ENCODE measurements at regions not wholly inside any gene's neighbourhood (a gene's known extent, or its start where the extent isn't known, plus 50 kb on each side); places are given as distances from the start of the nearest gene placed in this dataset.

DNA sequence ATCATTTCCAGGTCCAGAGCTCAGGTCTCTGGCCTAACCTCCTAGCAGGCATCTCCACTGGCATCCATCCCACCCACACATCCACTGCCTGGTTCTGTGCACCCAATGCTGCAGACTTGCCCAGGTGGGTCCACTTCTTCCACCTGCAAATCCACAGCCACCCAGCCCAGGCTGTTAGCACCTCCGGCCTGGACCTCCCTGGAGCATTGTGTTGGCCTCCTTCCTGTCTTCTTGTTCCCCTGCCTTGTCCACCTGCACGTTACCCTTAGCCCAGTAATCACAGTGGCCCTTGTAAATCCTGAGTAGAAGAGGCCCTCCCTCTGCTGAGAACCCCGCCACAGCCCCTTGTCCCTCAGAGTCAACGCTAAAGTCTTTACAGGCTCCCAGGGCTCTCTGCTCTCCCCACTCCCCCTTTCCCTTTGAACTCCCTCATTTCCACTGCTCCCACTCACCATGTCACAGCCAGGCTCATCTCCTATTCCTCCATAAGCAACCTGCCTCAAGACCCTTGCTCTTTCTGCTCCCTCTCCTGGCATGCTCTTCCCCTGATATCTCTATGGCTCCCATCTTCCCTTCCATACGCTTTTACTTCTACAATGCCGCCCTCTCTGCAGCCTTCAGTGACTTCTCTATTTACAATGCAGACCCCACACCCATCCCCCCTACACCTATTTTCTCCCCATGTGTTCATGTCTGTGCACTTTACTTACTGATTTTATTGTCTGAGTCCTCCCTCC is 288.8 kb downstream of the FOXL1 start:
- Histone ChIP-seq H3K9ac (ENCODE audit: low read depth, low read length) (no peak overlapping the region), H3K4me1 (ENCODE audit: insufficient read depth, low read length) (no peaks in the 10 kb centered on the region), H3K36me3 (ENCODE audit: insufficient read depth, low read length) (no peaks in the 10 kb centered on the region), H3K9me3 (ENCODE audit: control insufficient read depth, insufficient read depth, low read length) (no peaks in the 10 kb centered on the region)

GRCh38 chr16:86868070-86868469 is 289.7 kb downstream of the FOXL1 start:
- Histone ChIP-seq H3K36me3 (ENCODE audit: insufficient read depth, low read length) (no peaks in the 10 kb centered on the region), H3K4me1 (ENCODE audit: insufficient read depth, low read length) (no peaks in the 10 kb centered on the region), H3K9ac (ENCODE audit: low read depth, low read length) (no peak overlapping the region)

GRCh38 chr16:86868786-86869185 is 290.4 kb downstream of the FOXL1 start:
- Histone ChIP-seq H3K4me1 (ENCODE audit: insufficient read depth, low read length) (no peaks in the 10 kb centered on the region), H3K9ac (ENCODE audit: low read depth, low read length) (no peak overlapping the region), H3K9me3 (ENCODE audit: control insufficient read depth, insufficient read depth, low read length) (peaks cover 10% of the 10 kb centered on the region), H3K36me3 (ENCODE audit: insufficient read depth, low read length) (no peaks in the 10 kb centered on the region)

More at GRCh38 chr16:86868070-86868469, 289.7 kb downstream of the FOXL1 start:
- H3K9me3 ChIP-seq (ENCODE audit: control insufficient read depth, insufficient read depth, low read length), result peaks cover 5% of the 10 kb centered on the region

DNA sequence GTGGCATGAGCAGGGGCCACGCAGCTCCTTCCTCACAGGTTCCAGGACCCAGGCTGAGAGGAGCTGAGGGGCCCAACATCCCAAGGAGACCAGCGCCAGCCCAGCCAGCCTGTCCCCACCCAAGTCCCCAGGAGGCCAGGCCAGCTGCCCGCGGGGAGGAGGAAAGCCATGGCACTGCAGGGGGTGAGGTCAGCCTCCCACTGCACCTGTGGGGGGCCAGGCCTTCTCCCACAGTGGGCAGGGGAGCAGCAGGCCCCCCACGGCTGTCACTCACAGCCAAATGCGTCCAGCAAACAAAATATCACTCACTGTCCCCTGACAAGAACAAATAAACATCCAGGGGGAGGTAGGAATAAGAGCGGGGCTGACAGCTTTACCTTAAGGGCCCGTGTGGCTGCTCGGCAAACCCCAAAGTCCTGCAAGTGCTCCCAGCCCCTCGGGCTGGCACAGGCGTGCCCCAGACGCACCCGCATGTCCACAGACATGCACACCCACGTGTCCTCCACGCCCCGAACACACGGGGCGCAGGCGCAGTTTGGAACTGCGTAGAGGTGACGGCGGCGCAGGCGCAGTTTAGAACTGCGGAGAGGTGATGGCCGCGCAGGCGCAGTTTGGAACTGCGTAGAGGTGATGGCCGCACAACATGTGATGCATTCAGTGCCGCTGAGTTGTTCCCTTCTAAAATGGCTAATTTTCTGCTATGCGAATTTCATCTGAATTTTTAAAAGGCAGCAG is 291.1 kb downstream of the FOXL1 start:
- Histone ChIP-seq H3K36me3 (ENCODE audit: insufficient read depth, low read length) (no peaks in the 10 kb centered on the region), H3K9me3 (ENCODE audit: control insufficient read depth, insufficient read depth, low read length) (peaks cover 10% of the 10 kb centered on the region), H3K9ac (ENCODE audit: low read depth, low read length) (no peak overlapping the region), H3K4me1 (ENCODE audit: insufficient read depth, low read length) (no peaks in the 10 kb centered on the region)

GRCh38 chr16:86870380-86870779 is 292.0 kb downstream of the FOXL1 start:
- Histone ChIP-seq H3K9ac (ENCODE audit: low read depth, low read length) (no peak overlapping the region), H3K4me1 (ENCODE audit: insufficient read depth, low read length) (no peaks in the 10 kb centered on the region), H3K36me3 (ENCODE audit: insufficient read depth, low read length) (no peaks in the 10 kb centered on the region), H3K9me3 (ENCODE audit: control insufficient read depth, insufficient read depth, low read length) (peaks cover 10% of the 10 kb centered on the region)

- Histone ChIP-seq H3K9ac (ENCODE audit: low read depth, low read length) (no peak overlapping the region), H3K36me3 (ENCODE audit: insufficient read depth, low read length) (no peaks in the 10 kb centered on the region), H3K4me1 (ENCODE audit: insufficient read depth, low read length) (no peaks in the 10 kb centered on the region), H3K9me3 (ENCODE audit: control insufficient read depth, insufficient read depth, low read length) (peaks cover 10% of the 10 kb centered on the region)
These were observed 293.8 kb downstream of the FOXL1 start for GRCh38 chr16:86872131-86872530.

- H3K9ac ChIP-seq (ENCODE audit: low read depth, low read length), result no peak overlapping the region
- no peaks in the 10 kb centered on the region for H3K36me3 ChIP-seq (ENCODE audit: insufficient read depth, low read length)
- H3K9me3 ChIP-seq (ENCODE audit: control insufficient read depth, insufficient read depth, low read length), result peaks cover 10% of the 10 kb centered on the region
- no peaks in the 10 kb centered on the region for H3K4me1 ChIP-seq (ENCODE audit: insufficient read depth, low read length)
These were observed 294.5 kb downstream of the FOXL1 start for GRCh38 chr16:86872833-86873232.

DNA sequence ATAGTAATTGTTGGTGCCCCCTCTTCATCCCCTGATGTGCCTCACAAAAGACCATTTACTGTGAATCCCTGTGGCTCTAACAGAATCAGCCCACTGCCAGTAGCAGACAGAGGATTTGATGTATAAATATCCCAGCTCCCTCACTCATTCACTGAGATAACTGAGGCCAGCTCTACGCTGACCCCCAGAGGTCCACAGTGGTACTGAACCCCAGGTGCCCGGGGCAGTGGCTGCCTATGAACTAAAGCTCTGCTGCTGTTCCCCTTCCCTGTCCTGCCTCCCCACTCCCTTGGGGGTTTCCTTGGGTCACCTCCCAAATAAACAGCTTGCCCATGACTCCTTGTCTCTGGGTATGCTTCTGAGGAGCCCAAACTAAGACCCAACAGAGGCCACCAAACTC is 295.8 kb downstream of the FOXL1 start:
- no peaks in the 10 kb centered on the region for H3K4me1 ChIP-seq (ENCODE audit: insufficient read depth, low read length)
- H3K9me3 ChIP-seq (ENCODE audit: control insufficient read depth, insufficient read depth, low read length), result peaks cover 10% of the 10 kb centered on the region
- H3K36me3 ChIP-seq (ENCODE audit: insufficient read depth, low read length), result no peaks in the 10 kb centered on the region
- no peak overlapping the region for H3K9ac ChIP-seq (ENCODE audit: low read depth, low read length)

DNA sequence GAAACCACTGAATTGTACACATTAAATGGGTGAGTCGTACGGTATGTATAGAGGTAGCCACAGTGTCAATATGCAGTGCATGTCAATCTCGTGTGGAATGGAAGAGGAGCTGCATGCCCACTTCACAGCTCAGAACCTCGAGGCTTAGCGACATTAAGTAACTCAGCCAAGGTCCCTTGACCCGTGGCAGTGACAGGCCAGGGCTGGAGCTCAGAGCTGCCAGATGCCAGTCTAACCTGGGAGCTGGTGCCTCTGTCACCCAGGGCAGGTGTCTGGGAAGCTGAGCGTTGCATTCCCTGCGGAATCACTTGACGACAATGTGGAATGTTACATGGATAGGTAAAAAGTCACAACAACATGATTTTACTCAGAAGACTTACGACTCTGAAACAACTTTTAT is 298.1 kb downstream of the FOXL1 start:
- no peak overlapping the region for H3K9ac ChIP-seq (ENCODE audit: low read depth, low read length)
- peaks cover 10% of the 10 kb centered on the region for H3K9me3 ChIP-seq (ENCODE audit: control insufficient read depth, insufficient read depth, low read length)
- no peaks in the 10 kb centered on the region for H3K36me3 ChIP-seq (ENCODE audit: insufficient read depth, low read length)
- H3K4me1 ChIP-seq (ENCODE audit: insufficient read depth, low read length), result no peaks in the 10 kb centered on the region

- Histone ChIP-seq H3K4me1 (ENCODE audit: insufficient read depth, low read length) (no peaks in the 10 kb centered on the region), H3K9me3 (ENCODE audit: control insufficient read depth, insufficient read depth, low read length) (peaks cover 10% of the 10 kb centered on the region), H3K9ac (ENCODE audit: low read depth, low read length) (no peak overlapping the region), H3K36me3 (ENCODE audit: insufficient read depth, low read length) (no peaks in the 10 kb centered on the region)
These were observed 298.8 kb downstream of the FOXL1 start for GRCh38 chr16:86877108-86877507.

- Histone ChIP-seq H3K4me1 (ENCODE audit: insufficient read depth, low read length) (no peaks in the 10 kb centered on the region), H3K9me3 (ENCODE audit: control insufficient read depth, insufficient read depth, low read length) (peaks cover 7% of the 10 kb centered on the region), H3K36me3 (ENCODE audit: insufficient read depth, low read length) (no peaks in the 10 kb centered on the region), H3K9ac (ENCODE audit: low read depth, low read length) (no peak overlapping the region)
These were observed 299.5 kb downstream of the FOXL1 start for GRCh38 chr16:86877835-86878234.

GRCh38 chr16:86878236-86879080 is 300.1 kb downstream of the FOXL1 start:
- Histone ChIP-seq H3K9me3 (ENCODE audit: control insufficient read depth, insufficient read depth, low read length) (0 out of 2 replicates have a peak, but pooled peaks cover 2% of the 10 kb centered on the region), H3K9ac (ENCODE audit: low read depth, low read length) (no peak overlapping the region), H3K4me1 (ENCODE audit: insufficient read depth, low read length) (no peaks in the 10 kb centered on the region), H3K36me3 (ENCODE audit: insufficient read depth, low read length) (no peaks in the 10 kb centered on the region)

- no peak overlapping the region for H3K9ac ChIP-seq (ENCODE audit: low read depth, low read length)
- H3K36me3 ChIP-seq (ENCODE audit: insufficient read depth, low read length), result no peaks in the 10 kb centered on the region
- H3K4me1 ChIP-seq (ENCODE audit: insufficient read depth, low read length), result peaks cover 3% of the 10 kb centered on the region; the same call in 1 of the 2 replicates
- H3K9me3 ChIP-seq (ENCODE audit: control insufficient read depth, insufficient read depth, low read length), result no peaks in the 10 kb centered on the region
These were observed 300.9 kb downstream of the FOXL1 start for GRCh38 chr16:86879268-86879667.

GRCh38 chr16:86880316-86881117 is 302.2 kb downstream of the FOXL1 start:
- H3K36me3 ChIP-seq (ENCODE audit: insufficient read depth, low read length), result no peaks in the 10 kb centered on the region
- no peak overlapping the region for H3K9ac ChIP-seq (ENCODE audit: low read depth, low read length)
- peaks cover 8% of the 10 kb centered on the region; the same call in 1 of the 2 replicates for H3K4me1 ChIP-seq (ENCODE audit: insufficient read depth, low read length)
- H3K9me3 ChIP-seq (ENCODE audit: control insufficient read depth, insufficient read depth, low read length), result no peaks in the 10 kb centered on the region
